RWPE2 (cell line): ENCODE measurements at regions not wholly inside any gene's neighbourhood (a gene's known extent, or its start where the extent isn't known, plus 50 kb on each side); places are given as distances from the start of the nearest gene placed in this dataset.

ENCODE experiments used
- ATAC-seq: fragments of 200-7000 bp; cut with Tn5 transposase; 3 replicates; pipeline ENCODE4 v1.9.1; 2021; ENCODE audit warnings: low read depth
- DNase-seq: peaks from one replicate; pipeline ENCODE4 v3.0.0-alpha.2; 2020; ENCODE audit warnings: low spot score
- H3K27ac ChIP-seq: fragments of 450-650 bp; 2 replicates; pipeline ENCODE4 v1.5.1; 2017; ENCODE audit warnings: mild to moderate bottlenecking; ENCODE audit not compliant: poor library complexity, severe bottlenecking
- H3K27me3 ChIP-seq: fragments of 250-450 bp; sonication (Bioruptor Pico); 2 replicates; pipeline ENCODE4 v1.5.1; 2021; ENCODE audit warnings: mild to moderate bottlenecking, moderate library complexity; ENCODE audit not compliant: insufficient read depth, poor library complexity, severe bottlenecking
- H3K36me3 ChIP-seq: fragments of 250-450 bp; sonication (Bioruptor Pico); 2 replicates; pipeline ENCODE4 v1.5.1; 2020; ENCODE audit warnings: low read depth, mild to moderate bottlenecking, moderate library complexity
- H3K4me1 ChIP-seq: fragments of 250-450 bp; sonication (Bioruptor Pico); 2 replicates; pipeline ENCODE4 v1.5.1; 2021; ENCODE audit warnings: mild to moderate bottlenecking, moderate library complexity; ENCODE audit not compliant: insufficient read depth, poor library complexity, severe bottlenecking
- H3K4me3 ChIP-seq: fragments of 250-450 bp; sonication (Bioruptor Pico); 2 replicates; pipeline ENCODE4 v1.5.1; 2021; ENCODE audit warnings: mild to moderate bottlenecking, moderate library complexity; ENCODE audit not compliant: severe bottlenecking
- H3K9me3 ChIP-seq: fragments of 250-450 bp; sonication (Bioruptor Pico); 2 replicates; pipeline ENCODE4 v1.5.1; 2021; ENCODE audit warnings: mild to moderate bottlenecking, moderate library complexity; ENCODE audit not compliant: severe bottlenecking
- TF ChIP-seq, protein P1 (sequence below): fragments of 450-650 bp; IDR thresholded peaks from one replicate; pipeline ENCODE4 v1.5.1; 2017; ENCODE audit warnings: mild to moderate bottlenecking, moderate library complexity; ENCODE audit not compliant: poor library complexity, severe bottlenecking

DNA sequence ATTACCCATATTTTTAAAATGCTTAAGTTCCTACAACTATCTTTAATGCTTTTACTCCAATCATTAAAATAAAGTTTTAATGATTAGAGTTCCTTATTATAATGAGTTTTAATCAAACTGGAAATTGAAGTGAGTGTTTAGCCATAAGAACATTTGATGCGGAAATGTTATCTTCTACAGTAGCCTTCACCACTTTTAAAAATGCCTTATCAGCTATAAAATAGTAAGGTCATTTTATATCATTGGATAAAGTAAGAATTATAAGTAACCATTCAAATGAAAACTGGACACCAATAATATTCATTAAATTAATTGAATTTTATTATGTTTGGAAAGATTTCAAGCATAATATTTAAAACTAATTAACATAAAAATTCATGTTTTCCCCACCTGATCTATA lies 825.0 kb upstream of the ROBO1 start:
- no peak for DNase-seq
- TF ChIP-seq, protein P1, sequence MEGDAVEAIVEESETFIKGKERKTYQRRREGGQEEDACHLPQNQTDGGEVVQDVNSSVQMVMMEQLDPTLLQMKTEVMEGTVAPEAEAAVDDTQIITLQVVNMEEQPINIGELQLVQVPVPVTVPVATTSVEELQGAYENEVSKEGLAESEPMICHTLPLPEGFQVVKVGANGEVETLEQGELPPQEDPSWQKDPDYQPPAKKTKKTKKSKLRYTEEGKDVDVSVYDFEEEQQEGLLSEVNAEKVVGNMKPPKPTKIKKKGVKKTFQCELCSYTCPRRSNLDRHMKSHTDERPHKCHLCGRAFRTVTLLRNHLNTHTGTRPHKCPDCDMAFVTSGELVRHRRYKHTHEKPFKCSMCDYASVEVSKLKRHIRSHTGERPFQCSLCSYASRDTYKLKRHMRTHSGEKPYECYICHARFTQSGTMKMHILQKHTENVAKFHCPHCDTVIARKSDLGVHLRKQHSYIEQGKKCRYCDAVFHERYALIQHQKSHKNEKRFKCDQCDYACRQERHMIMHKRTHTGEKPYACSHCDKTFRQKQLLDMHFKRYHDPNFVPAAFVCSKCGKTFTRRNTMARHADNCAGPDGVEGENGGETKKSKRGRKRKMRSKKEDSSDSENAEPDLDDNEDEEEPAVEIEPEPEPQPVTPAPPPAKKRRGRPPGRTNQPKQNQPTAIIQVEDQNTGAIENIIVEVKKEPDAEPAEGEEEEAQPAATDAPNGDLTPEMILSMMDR, result no peak

DNA sequence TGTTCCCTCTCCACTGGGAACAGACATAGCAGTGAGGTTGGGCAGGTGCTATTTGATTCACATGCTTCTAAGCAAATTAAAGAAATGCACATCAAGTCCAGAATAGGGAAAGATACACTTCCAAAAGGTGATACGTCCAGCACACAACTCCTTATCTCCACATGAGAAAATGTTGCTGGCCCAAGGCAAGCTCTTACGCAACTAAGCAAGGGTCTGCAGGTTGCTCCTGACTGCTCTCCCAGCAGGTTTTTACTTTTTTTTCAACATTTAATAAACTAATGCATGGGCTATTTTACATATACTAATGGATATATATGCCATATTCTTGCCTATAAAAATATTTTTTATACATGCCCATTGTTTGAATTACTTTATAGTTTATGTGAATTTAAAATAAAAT lies 818.5 kb upstream of the ROBO1 start:
- H3K27me3 ChIP-seq, result no peaks in the 10 kb centered on the region
- H3K9me3 ChIP-seq, result no peaks in the 10 kb centered on the region
- H3K36me3 ChIP-seq, result no peaks in the 10 kb centered on the region
- TF ChIP-seq, protein P1, result no peak
- no peak overlapping the region for H3K4me3 ChIP-seq
- DNase-seq (no peak), ATAC-seq (no peak)
- no peak overlapping the region for H3K27ac ChIP-seq
- no peaks in the 10 kb centered on the region for H3K4me1 ChIP-seq

More for the DNA sequence above, 825.0 kb upstream of the ROBO1 start:
- no peak overlapping the region for H3K4me3 ChIP-seq
- H3K9me3 ChIP-seq, result no peaks in the 10 kb centered on the region
- H3K27me3 ChIP-seq, result no peaks in the 10 kb centered on the region
- H3K27ac ChIP-seq, result no peak overlapping the region
- ATAC-seq, result no peak
- no peaks in the 10 kb centered on the region for H3K4me1 ChIP-seq
- H3K36me3 ChIP-seq, result no peaks in the 10 kb centered on the region

DNA sequence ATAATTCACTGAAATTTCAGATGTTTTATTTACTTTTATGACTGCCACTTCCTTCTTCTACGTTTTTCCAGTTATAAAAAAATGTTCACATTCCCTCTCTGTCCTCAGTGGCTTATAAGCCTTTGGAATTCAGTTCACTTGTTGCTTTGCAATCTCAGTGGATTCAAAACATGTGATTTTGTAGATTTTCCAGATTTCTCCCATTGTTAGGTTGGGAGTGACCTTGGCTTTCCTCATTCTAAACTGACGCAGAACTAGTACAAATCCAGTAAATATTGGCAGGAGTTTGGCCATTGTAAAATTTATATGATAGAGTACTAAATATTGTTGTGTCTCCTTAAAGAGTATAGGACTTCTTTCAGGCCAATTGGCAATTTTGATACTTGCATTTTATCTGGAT lies 812.3 kb upstream of the ROBO1 start:
- no peaks in the 10 kb centered on the region for H3K27me3 ChIP-seq
- no peak overlapping the region for H3K4me3 ChIP-seq
- H3K36me3 ChIP-seq, result no peaks in the 10 kb centered on the region
- TF ChIP-seq, protein P1, result no peak
- ATAC-seq (no peak), DNase-seq (no peak)
- H3K27ac ChIP-seq, result no peak overlapping the region
- no peaks in the 10 kb centered on the region for H3K9me3 ChIP-seq
- no peaks in the 10 kb centered on the region for H3K4me1 ChIP-seq

DNA sequence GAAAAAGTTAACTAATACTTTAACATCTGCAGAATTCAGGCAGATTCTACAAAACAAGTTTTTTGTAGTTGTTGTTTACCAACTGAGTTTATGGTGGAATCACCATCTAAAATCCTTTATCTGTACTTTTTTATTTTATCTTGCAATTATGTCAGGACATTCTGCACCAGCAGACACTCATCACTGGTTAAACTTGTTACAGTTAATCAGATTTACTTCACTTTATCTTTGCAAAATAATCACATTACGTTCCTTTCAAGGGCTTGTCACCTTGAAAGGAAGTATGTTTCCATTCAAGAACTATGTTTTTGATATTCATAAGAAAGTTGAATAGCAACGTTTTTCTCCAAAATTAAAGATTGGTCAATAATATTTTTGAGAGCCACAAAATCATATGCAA lies 796.6 kb upstream of the ROBO1 start:
- no peak overlapping the region for H3K27ac ChIP-seq
- H3K4me1 ChIP-seq, result no peaks in the 10 kb centered on the region
- TF ChIP-seq, protein P1, result no peak
- no peak for ATAC-seq
- no peak overlapping the region for H3K4me3 ChIP-seq
- no peak for DNase-seq
- no peaks in the 10 kb centered on the region for H3K9me3 ChIP-seq
- no peaks in the 10 kb centered on the region for H3K36me3 ChIP-seq
- no peaks in the 10 kb centered on the region for H3K27me3 ChIP-seq

DNA sequence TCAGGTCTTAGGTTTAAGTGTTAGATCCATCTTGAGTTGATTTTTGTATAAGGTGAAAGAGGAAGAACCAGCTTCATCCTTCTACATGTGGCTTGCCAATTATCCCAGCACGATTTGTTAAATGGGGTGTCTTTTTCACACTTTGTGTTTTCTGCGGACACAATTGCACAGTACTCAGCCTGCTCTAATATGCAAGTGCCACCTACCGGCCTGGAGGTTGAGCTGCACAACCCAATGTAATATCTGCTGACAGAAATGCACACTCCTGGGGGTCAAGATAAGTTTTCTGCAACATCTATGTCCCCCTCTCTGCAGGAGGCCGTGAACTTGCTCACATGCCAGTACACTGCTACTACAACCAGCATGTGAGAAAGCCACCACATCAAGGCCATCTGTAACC lies 791.9 kb upstream of the ROBO1 start:
- DNase-seq (no peak), ATAC-seq (no peak)
- Histone ChIP-seq H3K27me3 (no peaks in the 10 kb centered on the region), H3K4me3 (no peak overlapping the region), H3K9me3 (no peaks in the 10 kb centered on the region), H3K36me3 (no peaks in the 10 kb centered on the region), H3K4me1 (peaks cover 12% of the 10 kb centered on the region), H3K27ac (no peak overlapping the region)
- TF ChIP-seq, protein P1, result no peak
